Lower leg skin (tissue), 3 donors: ENCODE measurements at regions not wholly inside any gene's neighbourhood (a gene's known extent, or its start where the extent isn't known, plus 50 kb on each side); places are given as distances from the start of the nearest gene placed in this dataset.

Experiments
- CTCF ChIP-seq, 3 donors: fragments of 450-650 bp; IDR thresholded peaks; one replicate each; pipeline ENCODE4 v1.5.1; 2016; ENCODE audit warnings: antibody characterized with exemption in 3 of 3, mild to moderate bottlenecking in 3 of 3, moderate library complexity in 2 of 3
- POLR2A ChIP-seq, 2 donors: fragments of 450-650 bp; IDR thresholded peaks; one replicate each; pipeline ENCODE4 v1.6.1; 2016 to 2017; ENCODE audit warnings: antibody characterized with exemption in 2 of 2, mild to moderate bottlenecking in 1 of 2, moderate library complexity in 1 of 2

- TF ChIP-seq CTCF (IDR thresholded peaks at IDR 0.05): no peak
- no peak for TF ChIP-seq POLR2A (IDR thresholded peaks at IDR 0.05)
Observed at GRCh38 chr6:76881414-76881813, 581.9 kb downstream of the HTR1B start.
